Hematopoietic multipotent progenitor cell treated with erythropoietin and hydrocortisone succinate and interleukin-3 and kit ligand, for 6 days (in vitro differentiated cells): ENCODE measurements at regions not wholly inside any gene's neighbourhood (a gene's known extent, or its start where the extent isn't known, plus 50 kb on each side); places are given as distances from the start of the nearest gene placed in this dataset.

ENCODE experiments used
- DNase-seq: peaks from one replicate; pipeline ENCODE4 v3.0.0-alpha.2; 2015

GRCh38 chr9:129351642-129352145, 173.6 kb upstream of the IER5L start:
- no peak for DNase-seq

- DNase-seq = no peak
Measured at GRCh38 chr9:129351058-129351641, 173.1 kb upstream of the IER5L start.

- no peak for DNase-seq
Measured at GRCh38 chr9:129350143-129350935, 172.3 kb upstream of the IER5L start.

GRCh38 chr9:129349665-129349947, 171.5 kb upstream of the IER5L start:
- DNase-seq = no peak

GRCh38 chr9:129348890-129349664, 171.0 kb upstream of the IER5L start:
- no peak for DNase-seq

- peak; percentile 30 for DNase-seq
Measured at GRCh38 chr9:129347316-129348120, 169.5 kb upstream of the IER5L start.

- DNase-seq = no peak
Measured at GRCh38 chr9:129346046-129346445, 168.0 kb upstream of the IER5L start.

GRCh38 chr9:129344641-129345495, 166.8 kb upstream of the IER5L start:
- no peak for DNase-seq

GRCh38 chr9:129343424-129344375, 165.6 kb upstream of the IER5L start:
- no peak for DNase-seq

- DNase-seq = no peak
Measured at GRCh38 chr9:129342591-129343423, 164.7 kb upstream of the IER5L start.

- no peak for DNase-seq
Measured at GRCh38 chr9:129341987-129342348, 163.9 kb upstream of the IER5L start.

- no peak for DNase-seq
Measured at GRCh38 chr9:129341171-129341986, 163.3 kb upstream of the IER5L start.

GRCh38 chr9:129340427-129341170, 162.5 kb upstream of the IER5L start:
- no peak for DNase-seq

- DNase-seq = no peak
Measured at GRCh38 chr9:129339539-129340157, 161.6 kb upstream of the IER5L start.

- no peak for DNase-seq
Measured at GRCh38 chr9:129338724-129339430, 160.8 kb upstream of the IER5L start.

- DNase-seq = no peak
Measured at GRCh38 chr9:129337336-129338140, 159.5 kb upstream of the IER5L start.
